ENCODE measurements at regions not wholly inside any gene's neighbourhood (a gene's known extent, or its start where the extent isn't known, plus 50 kb on each side); places are given as distances from the start of the nearest gene placed in this dataset.

DNA sequence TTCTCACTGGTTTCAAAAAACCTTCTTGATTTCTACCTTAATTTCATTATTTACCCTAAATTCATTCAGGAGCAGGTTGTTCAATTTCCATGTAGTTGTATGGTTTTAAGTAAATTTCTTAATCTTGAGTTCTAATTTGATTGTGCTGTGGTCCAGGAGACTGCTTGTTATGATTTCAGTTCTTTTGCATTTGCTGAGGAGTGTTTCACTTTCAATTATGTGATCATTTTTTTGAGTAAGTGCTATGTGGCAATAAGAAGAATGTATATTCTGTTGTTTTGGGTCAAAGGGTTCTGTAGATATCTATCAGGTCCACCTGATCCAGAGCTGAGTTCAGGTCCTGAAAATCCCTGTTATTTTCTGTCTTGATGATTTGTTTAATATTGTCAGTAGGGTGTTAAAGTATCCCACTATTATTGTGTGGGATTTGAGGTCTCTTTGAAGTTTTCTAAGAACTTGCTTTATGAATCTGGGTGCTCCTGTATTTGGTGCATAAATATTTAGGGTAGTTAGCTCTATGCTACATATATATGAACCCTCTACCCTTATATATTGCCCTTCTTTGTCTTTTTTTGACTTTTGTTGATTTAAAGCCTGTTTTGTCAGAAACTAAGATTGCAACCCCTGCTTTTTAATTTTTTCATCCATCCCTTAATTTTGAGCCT is 158.4 kb upstream of the TPRG1 start:
- H3K79me2 ChIP-seq (ENCODE audit: insufficient read depth, low read length), result no peaks in the 10 kb centered on the region
- H2AFZ ChIP-seq (ENCODE audit: low read length), result no peak overlapping the region
- ATAC-seq (no peak), FAIRE-seq (no peak), DNase-seq (ENCODE audit: low spot score) (no peak)
- in situ Hi-C loops (cut with HindIII; ENCODE audit: extremely low pct_ligation_motif_present, low pct_unique_long_range_greater_than_20kb), result no loop called here
- H3K9ac ChIP-seq (ENCODE audit: insufficient read depth, low read depth, low read length), result no peak overlapping the region
- H3K9me3 ChIP-seq (ENCODE audit: low read length), result no peaks in the 10 kb centered on the region
- POLR2A ChIA-PET, result no interaction called here
- no peaks in the 10 kb centered on the region for H4K20me1 ChIP-seq (ENCODE audit: insufficient read depth, low read length)
- H3K27me3 ChIP-seq (ENCODE audit: control insufficient read depth in 1 of 2, insufficient read depth in 2 of 2, low read length in 2 of 2), result no peaks in the 10 kb centered on the region
- intact Hi-C loops (cut with micrococcal nuclease; ENCODE audit: unreplicated experiment), result no loop called here
- no peak overlapping the region for H3K4me2 ChIP-seq (ENCODE audit: low read depth, low read length)
- CTCF ChIA-PET (ENCODE audit: low intra/inter-chr PET ratio, low total read pairs), result no interaction called here
- TF ChIP-seq RFX5 (IDR thresholded peaks at IDR 0.05; ENCODE audit: low read depth, low read length) (no peak), ZSCAN22 (CRISPR knock-in tag; IDR thresholded peaks at IDR 0.05) (no peak), ZNF430 (CRISPR knock-in tag; IDR thresholded peaks at IDR 0.05) (no peak), TAF15 (IDR thresholded peaks at IDR 0.05; ENCODE audit: low read depth, low read length, poor library complexity, severe bottlenecking) (no peak), JUN (CRISPR knock-in tag; IDR thresholded peaks at IDR 0.05) (no peak), SMARCE1 (IDR thresholded peaks at IDR 0.05; ENCODE audit: borderline replicate concordance) (no peak), ZNF589 (CRISPR knock-in tag; conservative IDR thresholded peaks at IDR 0.05) (no peak)
- TF ChIP-seq, protein P1, sequence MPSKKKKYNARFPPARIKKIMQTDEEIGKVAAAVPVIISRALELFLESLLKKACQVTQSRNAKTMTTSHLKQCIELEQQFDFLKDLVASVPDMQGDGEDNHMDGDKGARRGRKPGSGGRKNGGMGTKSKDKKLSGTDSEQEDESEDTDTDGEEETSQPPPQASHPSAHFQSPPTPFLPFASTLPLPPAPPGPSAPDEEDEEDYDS (CRISPR knock-in tag; IDR thresholded peaks at IDR 0.05), result no peak
- TF ChIP-seq, protein P2, sequence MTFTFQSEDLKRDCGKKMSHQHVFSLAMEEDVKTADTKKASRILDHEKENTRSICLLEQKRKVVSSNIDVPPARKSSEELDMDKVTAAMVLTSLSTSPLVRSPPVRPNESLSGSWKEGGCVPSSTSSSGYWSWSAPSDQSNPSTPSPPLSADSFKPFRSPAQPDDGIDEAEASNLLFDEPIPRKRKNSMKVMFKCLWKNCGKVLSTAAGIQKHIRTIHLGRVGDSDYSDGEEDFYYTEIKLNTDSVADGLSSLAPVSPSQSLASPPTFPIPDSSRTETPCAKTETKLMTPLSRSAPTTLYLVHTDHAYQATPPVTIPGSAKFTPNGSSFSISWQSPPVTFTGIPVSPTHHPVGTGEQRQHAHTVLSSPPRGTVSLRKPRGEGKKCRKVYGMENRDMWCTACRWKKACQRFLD (CRISPR knock-in tag; IDR thresholded peaks at IDR 0.05; ENCODE audit: borderline replicate concordance), result no peak
- TF ChIP-seq, protein P3, sequence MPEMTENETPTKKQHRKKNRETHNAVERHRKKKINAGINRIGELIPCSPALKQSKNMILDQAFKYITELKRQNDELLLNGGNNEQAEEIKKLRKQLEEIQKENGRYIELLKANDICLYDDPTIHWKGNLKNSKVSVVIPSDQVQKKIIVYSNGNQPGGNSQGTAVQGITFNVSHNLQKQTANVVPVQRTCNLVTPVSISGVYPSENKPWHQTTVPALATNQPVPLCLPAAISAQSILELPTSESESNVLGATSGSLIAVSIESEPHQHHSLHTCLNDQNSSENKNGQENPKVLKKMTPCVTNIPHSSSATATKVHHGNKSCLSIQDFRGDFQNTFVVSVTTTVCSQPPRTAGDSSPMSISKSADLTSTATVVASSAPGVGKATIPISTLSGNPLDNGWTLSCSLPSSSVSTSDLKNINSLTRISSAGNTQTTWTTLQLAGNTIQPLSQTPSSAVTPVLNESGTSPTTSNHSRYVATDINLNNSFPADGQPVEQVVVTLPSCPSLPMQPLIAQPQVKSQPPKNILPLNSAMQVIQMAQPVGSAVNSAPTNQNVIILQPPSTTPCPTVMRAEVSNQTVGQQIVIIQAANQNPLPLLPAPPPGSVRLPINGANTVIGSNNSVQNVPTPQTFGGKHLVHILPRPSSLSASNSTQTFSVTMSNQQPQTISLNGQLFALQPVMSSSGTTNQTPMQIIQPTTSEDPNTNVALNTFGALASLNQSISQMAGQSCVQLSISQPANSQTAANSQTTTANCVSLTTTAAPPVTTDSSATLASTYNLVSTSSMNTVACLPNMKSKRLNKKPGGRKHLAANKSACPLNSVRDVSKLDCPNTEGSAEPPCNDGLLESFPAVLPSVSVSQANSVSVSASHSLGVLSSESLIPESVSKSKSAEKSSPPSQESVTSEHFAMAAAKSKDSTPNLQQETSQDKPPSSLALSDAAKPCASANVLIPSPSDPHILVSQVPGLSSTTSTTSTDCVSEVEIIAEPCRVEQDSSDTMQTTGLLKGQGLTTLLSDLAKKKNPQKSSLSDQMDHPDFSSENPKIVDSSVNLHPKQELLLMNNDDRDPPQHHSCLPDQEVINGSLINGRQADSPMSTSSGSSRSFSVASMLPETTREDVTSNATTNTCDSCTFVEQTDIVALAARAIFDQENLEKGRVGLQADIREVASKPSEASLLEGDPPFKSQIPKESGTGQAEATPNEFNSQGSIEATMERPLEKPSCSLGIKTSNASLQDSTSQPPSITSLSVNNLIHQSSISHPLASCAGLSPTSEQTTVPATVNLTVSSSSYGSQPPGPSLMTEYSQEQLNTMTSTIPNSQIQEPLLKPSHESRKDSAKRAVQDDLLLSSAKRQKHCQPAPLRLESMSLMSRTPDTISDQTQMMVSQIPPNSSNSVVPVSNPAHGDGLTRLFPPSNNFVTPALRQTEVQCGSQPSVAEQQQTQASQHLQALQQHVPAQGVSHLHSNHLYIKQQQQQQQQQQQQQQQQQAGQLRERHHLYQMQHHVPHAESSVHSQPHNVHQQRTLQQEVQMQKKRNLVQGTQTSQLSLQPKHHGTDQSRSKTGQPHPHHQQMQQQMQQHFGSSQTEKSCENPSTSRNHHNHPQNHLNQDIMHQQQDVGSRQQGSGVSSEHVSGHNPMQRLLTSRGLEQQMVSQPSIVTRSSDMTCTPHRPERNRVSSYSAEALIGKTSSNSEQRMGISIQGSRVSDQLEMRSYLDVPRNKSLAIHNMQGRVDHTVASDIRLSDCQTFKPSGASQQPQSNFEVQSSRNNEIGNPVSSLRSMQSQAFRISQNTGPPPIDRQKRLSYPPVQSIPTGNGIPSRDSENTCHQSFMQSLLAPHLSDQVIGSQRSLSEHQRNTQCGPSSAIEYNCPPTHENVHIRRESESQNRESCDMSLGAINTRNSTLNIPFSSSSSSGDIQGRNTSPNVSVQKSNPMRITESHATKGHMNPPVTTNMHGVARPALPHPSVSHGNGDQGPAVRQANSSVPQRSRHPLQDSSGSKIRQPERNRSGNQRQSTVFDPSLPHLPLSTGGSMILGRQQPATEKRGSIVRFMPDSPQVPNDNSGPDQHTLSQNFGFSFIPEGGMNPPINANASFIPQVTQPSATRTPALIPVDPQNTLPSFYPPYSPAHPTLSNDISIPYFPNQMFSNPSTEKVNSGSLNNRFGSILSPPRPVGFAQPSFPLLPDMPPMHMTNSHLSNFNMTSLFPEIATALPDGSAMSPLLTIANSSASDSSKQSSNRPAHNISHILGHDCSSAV (CRISPR knock-in tag; IDR thresholded peaks at IDR 0.05; ENCODE audit: borderline replicate concordance), result no peak
- H3K4me3 ChIP-seq (replicated peaks in 1 of 3; ENCODE audit: insufficient read depth in 1 of 3, low read depth in 2 of 3, low read length in 3 of 3), result no peak overlapping the region
- H3K4me1 ChIP-seq (ENCODE audit: insufficient read depth, low read length), result no peaks in the 10 kb centered on the region
- no TSS peak for BruUV-seq (replicated peaks)
- no peak overlapping the region for H3K27ac ChIP-seq (ENCODE audit: extremely low read length, insufficient read depth, low read length)
- no peaks in the 10 kb centered on the region for H3K36me3 ChIP-seq (replicated peaks in 1 of 2; ENCODE audit: control insufficient read depth in 1 of 2, insufficient read depth in 2 of 2, low read length in 2 of 2)
